OCI-LY3 (cell line): ENCODE measurements at regions not wholly inside any gene's neighbourhood (a gene's known extent, or its start where the extent isn't known, plus 50 kb on each side); places are given as distances from the start of the nearest gene placed in this dataset.

Source experiments
- H2AFZ ChIP-seq: fragments of 200-600, 300-600 bp; shearing (Covaris generic); 2 replicates; pipeline ENCODE4 v1.6.0; 2014; ENCODE audit warnings: antibody characterized with exemption, low read depth, low read length
- H3K27ac ChIP-seq: fragments of 200-600, 300-600 bp; sonication (generic); 2 replicates; pipeline ENCODE4 v1.5.1; 2014; ENCODE audit warnings: mild to moderate bottlenecking, low read length, moderate library complexity, mixed read lengths
- H3K27me3 ChIP-seq: fragments of 200-600, 300-600 bp; sonication (generic); 2 replicates; pipeline ENCODE4 v1.6.1; 2014; ENCODE audit warnings: low read depth, low read length, mixed read lengths
- H3K36me3 ChIP-seq: fragments of 200-600, 300-600 bp; sonication (generic); replicated peaks from 2 replicates; pipeline ENCODE3; 2014; ENCODE audit warnings: low read depth, low read length, mixed read lengths
- H3K4me1 ChIP-seq: fragments of 300-600, 200-600 bp; sonication (generic); 2 replicates; pipeline ENCODE4 v1.6.1; 2014; ENCODE audit warnings: low read length, mixed read lengths
- H3K4me2 ChIP-seq: fragments of 200-600, 300-600 bp; sonication (generic); 2 replicates; pipeline ENCODE4 v1.6.1; 2014; ENCODE audit warnings: low read length, mixed read lengths
- H3K4me3 ChIP-seq: fragments of 300-600, 200-600 bp; sonication (generic); 2 replicates; pipeline ENCODE4 v1.5.1; 2014; ENCODE audit warnings: antibody characterized with exemption, mild to moderate bottlenecking, low read length, moderate library complexity
- H3K79me2 ChIP-seq: fragments of 300-600, 200-600 bp; shearing (Covaris generic); 2 replicates; pipeline ENCODE4 v1.6.1; 2014; ENCODE audit warnings: mild to moderate bottlenecking, low read length, mixed read lengths
- H3K9ac ChIP-seq: fragments of 300-600, 200-600 bp; shearing (Covaris generic); 2 replicates; pipeline ENCODE4 v1.6.0; 2014; ENCODE audit warnings: mild to moderate bottlenecking, low read length, moderate library complexity
- H3K9me3 ChIP-seq: fragments of 200-600, 300-600 bp; shearing (Covaris generic); 2 replicates; pipeline ENCODE4 v1.6.1; 2014; ENCODE audit warnings: low read length, mixed read lengths; ENCODE audit not compliant: insufficient read depth
- H4K20me1 ChIP-seq: fragments of 200-600, 300-600 bp; sonication (generic); 2 replicates; pipeline ENCODE4 v1.6.1; 2016; ENCODE audit warnings: low read length, mixed read lengths; ENCODE audit not compliant: insufficient read depth
- CTCF ChIP-seq: fragments of 200-600, 300-600 bp; sonication (generic); IDR thresholded peaks from 2 replicates; pipeline ENCODE4 v1.5.1; 2014; ENCODE audit warnings: antibody characterized with exemption, low read length, low read depth
- EZH2phosphoT487 ChIP-seq: fragments of 200-600 bp; shearing (Covaris generic); IDR thresholded peaks from 2 replicates; pipeline ENCODE4 v1.6.1; 2018; ENCODE audit warnings: antibody characterized with exemption, mixed run types, low read depth

DNA sequence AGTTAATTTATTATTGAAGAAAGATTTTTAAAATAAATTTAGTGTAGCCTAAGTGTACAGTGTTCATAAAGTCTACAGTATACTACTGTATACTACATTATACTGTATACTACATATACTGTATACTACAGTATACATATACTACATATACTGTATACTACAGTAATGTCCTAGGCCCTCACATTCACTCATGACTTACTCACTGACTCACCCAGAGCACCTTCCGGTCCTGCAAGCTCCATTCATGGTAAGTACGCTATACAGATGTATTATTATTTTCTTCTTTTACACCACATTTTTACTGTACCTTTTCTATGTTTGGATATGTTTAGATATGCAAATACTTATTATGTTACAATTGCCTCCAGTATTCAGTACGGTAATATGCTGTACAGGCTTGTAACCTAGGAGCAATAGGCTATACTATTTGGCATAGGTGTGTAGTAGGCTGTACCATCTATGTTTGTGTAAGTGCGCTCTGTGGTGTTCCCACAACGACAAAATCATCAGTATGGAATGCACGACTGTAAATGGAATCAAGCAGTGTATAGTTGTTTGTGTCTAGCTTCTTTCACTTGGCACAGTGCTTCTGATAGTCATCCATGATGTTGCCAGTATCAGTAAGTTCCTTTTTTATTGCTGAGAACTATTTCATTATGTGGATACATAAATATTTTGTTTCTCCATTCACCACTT is 245.7 kb downstream of the MTX2 start:
- Histone ChIP-seq H3K27ac (no peak overlapping the region), H3K79me2 (no peaks in the 10 kb centered on the region), H3K4me3 (no peak overlapping the region), H4K20me1 (no peaks in the 10 kb centered on the region), H3K9me3 (no peaks in the 10 kb centered on the region), H3K4me1 (no peaks in the 10 kb centered on the region), H3K9ac (no peak overlapping the region), H3K36me3 (no peaks in the 10 kb centered on the region), H2AFZ (no peak overlapping the region), H3K4me2 (no peak overlapping the region), H3K27me3 (no peaks in the 10 kb centered on the region)
- TF ChIP-seq CTCF: no peak
- TF ChIP-seq EZH2phosphoT487: no peak

GRCh38 chr2:176516051-176516602 is 246.9 kb downstream of the MTX2 start:
- no peaks in the 10 kb centered on the region for H3K9me3 ChIP-seq
- no peak overlapping the region for H3K9ac ChIP-seq
- TF ChIP-seq CTCF (no peak), EZH2phosphoT487 (no peak)
- H4K20me1 ChIP-seq: no peaks in the 10 kb centered on the region
- no peak overlapping the region for H3K27ac ChIP-seq
- no peaks in the 10 kb centered on the region for H3K27me3 ChIP-seq
- H3K4me2 ChIP-seq: no peak overlapping the region
- H3K4me3 ChIP-seq: no peak overlapping the region
- H3K4me1 ChIP-seq: no peaks in the 10 kb centered on the region
- H2AFZ ChIP-seq: no peak overlapping the region
- no peaks in the 10 kb centered on the region for H3K79me2 ChIP-seq
- no peaks in the 10 kb centered on the region for H3K36me3 ChIP-seq

DNA sequence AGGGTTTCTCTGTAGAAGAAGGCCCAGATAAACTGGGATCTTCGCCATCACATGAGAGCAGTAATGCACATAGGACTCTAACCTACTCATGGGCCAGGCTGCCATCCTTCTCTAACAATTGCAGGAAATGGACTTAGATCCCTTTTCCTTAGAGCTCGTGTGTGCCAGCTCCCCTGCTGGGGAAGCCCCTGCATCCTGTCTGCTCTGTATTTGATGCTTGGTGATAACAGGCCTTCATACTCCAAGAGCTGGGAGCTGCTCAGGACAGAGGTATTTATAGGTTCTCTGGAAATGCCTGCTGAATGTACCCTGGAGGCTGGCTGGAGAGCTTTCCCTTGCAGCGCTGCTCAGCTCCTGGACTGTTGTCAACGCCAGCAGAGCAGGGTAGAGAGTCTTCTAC is 249.6 kb downstream of the MTX2 start:
- no peak overlapping the region for H3K4me2 ChIP-seq
- no peaks in the 10 kb centered on the region for H3K9me3 ChIP-seq
- no peak overlapping the region for H3K9ac ChIP-seq
- no peaks in the 10 kb centered on the region for H3K27me3 ChIP-seq
- no peak overlapping the region for H2AFZ ChIP-seq
- no peak overlapping the region for H3K27ac ChIP-seq
- no peaks in the 10 kb centered on the region for H4K20me1 ChIP-seq
- no peaks in the 10 kb centered on the region for H3K79me2 ChIP-seq
- H3K4me1 ChIP-seq: no peaks in the 10 kb centered on the region
- TF ChIP-seq CTCF (no peak), EZH2phosphoT487 (no peak)
- no peaks in the 10 kb centered on the region for H3K36me3 ChIP-seq
- no peak overlapping the region for H3K4me3 ChIP-seq

- no peak overlapping the region for H3K4me2 ChIP-seq
- H4K20me1 ChIP-seq: no peaks in the 10 kb centered on the region
- H3K79me2 ChIP-seq: no peaks in the 10 kb centered on the region
- H2AFZ ChIP-seq: no peak overlapping the region
- H3K9ac ChIP-seq: no peak overlapping the region
- no peaks in the 10 kb centered on the region for H3K4me1 ChIP-seq
- no peaks in the 10 kb centered on the region for H3K36me3 ChIP-seq
- H3K27me3 ChIP-seq: no peaks in the 10 kb centered on the region
- no peak for TF ChIP-seq CTCF
- no peak for TF ChIP-seq EZH2phosphoT487
- no peak overlapping the region for H3K4me3 ChIP-seq
- no peaks in the 10 kb centered on the region for H3K9me3 ChIP-seq
- H3K27ac ChIP-seq: no peak overlapping the region
These were observed 252.8 kb downstream of the MTX2 start for GRCh38 chr2:176521878-176522670.
